ENCODE measurements at regions not wholly inside any gene's neighbourhood (a gene's known extent, or its start where the extent isn't known, plus 50 kb on each side); places are given as distances from the start of the nearest gene placed in this dataset.

GRCh38 chr1:189851806-189852367, 625.8 kb downstream of the BRINP3 start:
- Mint-ChIP-seq H3K9me3 (peaks cover 19% of the 10 kb centered on the region), H3K4me3 (no peak overlapping the region), H3K36me3 (peaks cover 2% of the 10 kb centered on the region), H3K4me1 (no peaks in the 10 kb centered on the region), H3K27me3 (no peaks in the 10 kb centered on the region), H3K27ac (no peak overlapping the region)
- no peak for DNase-seq

- Mint-ChIP-seq H3K36me3 (peaks cover 2% of the 10 kb centered on the region), H3K4me1 (no peaks in the 10 kb centered on the region), H3K27ac (no peak overlapping the region), H3K9me3 (peaks cover 20% of the 10 kb centered on the region), H3K4me3 (no peak overlapping the region), H3K27me3 (no peaks in the 10 kb centered on the region)
- DNase-seq, result peak; percentile 7
Measured at GRCh38 chr1:189859385-189859977, 618.2 kb downstream of the BRINP3 start.

GRCh38 chr1:189866606-189867005, 611.1 kb downstream of the BRINP3 start:
- DNase-seq, result no peak
- H3K36me3 Mint-ChIP-seq, result no peaks in the 10 kb centered on the region
- no peak overlapping the region for H3K4me3 Mint-ChIP-seq
- H3K27ac Mint-ChIP-seq, result no peak overlapping the region
- H3K27me3 Mint-ChIP-seq, result no peaks in the 10 kb centered on the region
- no peaks in the 10 kb centered on the region for H3K9me3 Mint-ChIP-seq
- H3K4me1 Mint-ChIP-seq, result no peaks in the 10 kb centered on the region

GRCh38 chr1:189868021-189868420, 609.6 kb downstream of the BRINP3 start:
- Mint-ChIP-seq H3K36me3 (no peaks in the 10 kb centered on the region), H3K9me3 (peaks cover 2% of the 10 kb centered on the region), H3K4me3 (no peak overlapping the region), H3K27me3 (no peaks in the 10 kb centered on the region), H3K27ac (no peak overlapping the region), H3K4me1 (no peaks in the 10 kb centered on the region)
- DNase-seq, result no peak

GRCh38 chr1:189874715-189875435, 602.8 kb downstream of the BRINP3 start:
- no peak for DNase-seq
- H3K4me3 Mint-ChIP-seq, result no peak overlapping the region
- H3K27ac Mint-ChIP-seq, result no peak overlapping the region
- no peaks in the 10 kb centered on the region for H3K36me3 Mint-ChIP-seq
- no peaks in the 10 kb centered on the region for H3K27me3 Mint-ChIP-seq
- no peaks in the 10 kb centered on the region for H3K4me1 Mint-ChIP-seq
- H3K9me3 Mint-ChIP-seq, result peaks cover 2% of the 10 kb centered on the region

- Mint-ChIP-seq H3K27me3 (no peaks in the 10 kb centered on the region), H3K4me1 (no peaks in the 10 kb centered on the region), H3K4me3 (no peak overlapping the region), H3K9me3 (peaks cover 5% of the 10 kb centered on the region), H3K36me3 (no peaks in the 10 kb centered on the region), H3K27ac (no peak overlapping the region)
- DNase-seq, result no peak
Measured at GRCh38 chr1:189880135-189880534, 597.5 kb downstream of the BRINP3 start.

- Mint-ChIP-seq H3K27me3 (no peaks in the 10 kb centered on the region), H3K9me3 (peaks cover 10% of the 10 kb centered on the region), H3K4me1 (no peaks in the 10 kb centered on the region), H3K27ac (no peak overlapping the region), H3K36me3 (no peaks in the 10 kb centered on the region), H3K4me3 (no peak overlapping the region)
- DNase-seq, result no peak
Measured at GRCh38 chr1:189899686-189900425, 577.8 kb downstream of the BRINP3 start.

GRCh38 chr1:189904509-189904908, 573.2 kb downstream of the BRINP3 start:
- no peak for DNase-seq
- Mint-ChIP-seq H3K27ac (no peak overlapping the region), H3K4me3 (no peak overlapping the region), H3K9me3 (peaks cover 11% of the 10 kb centered on the region), H3K4me1 (no peaks in the 10 kb centered on the region), H3K27me3 (no peaks in the 10 kb centered on the region), H3K36me3 (no peaks in the 10 kb centered on the region)

- peaks cover 16% of the 10 kb centered on the region for H3K9me3 Mint-ChIP-seq
- no peak overlapping the region for H3K27ac Mint-ChIP-seq
- no peaks in the 10 kb centered on the region for H3K36me3 Mint-ChIP-seq
- no peaks in the 10 kb centered on the region for H3K4me1 Mint-ChIP-seq
- no peak for DNase-seq
- no peak overlapping the region for H3K4me3 Mint-ChIP-seq
- H3K27me3 Mint-ChIP-seq, result no peaks in the 10 kb centered on the region
Measured at GRCh38 chr1:189908113-189908512, 569.6 kb downstream of the BRINP3 start.

GRCh38 chr1:189921613-189922012, 556.1 kb downstream of the BRINP3 start:
- H3K4me3 Mint-ChIP-seq, result no peak overlapping the region
- no peaks in the 10 kb centered on the region for H3K36me3 Mint-ChIP-seq
- no peak overlapping the region for H3K27ac Mint-ChIP-seq
- H3K9me3 Mint-ChIP-seq, result peaks cover 22% of the 10 kb centered on the region
- DNase-seq, result no peak
- no peaks in the 10 kb centered on the region for H3K4me1 Mint-ChIP-seq
- no peaks in the 10 kb centered on the region for H3K27me3 Mint-ChIP-seq

GRCh38 chr1:189927641-189928040, 550.0 kb downstream of the BRINP3 start:
- no peaks in the 10 kb centered on the region for H3K36me3 Mint-ChIP-seq
- no peak overlapping the region for H3K4me3 Mint-ChIP-seq
- H3K4me1 Mint-ChIP-seq, result no peaks in the 10 kb centered on the region
- no peak overlapping the region for H3K27ac Mint-ChIP-seq
- no peaks in the 10 kb centered on the region for H3K27me3 Mint-ChIP-seq
- DNase-seq, result no peak
- H3K9me3 Mint-ChIP-seq, result peaks cover 12% of the 10 kb centered on the region

- no peak for DNase-seq
- H3K4me3 Mint-ChIP-seq, result no peak overlapping the region
- H3K36me3 Mint-ChIP-seq, result no peaks in the 10 kb centered on the region
- H3K9me3 Mint-ChIP-seq, result peaks cover 15% of the 10 kb centered on the region
- H3K27me3 Mint-ChIP-seq, result no peaks in the 10 kb centered on the region
- H3K27ac Mint-ChIP-seq, result no peak overlapping the region
- H3K4me1 Mint-ChIP-seq, result no peaks in the 10 kb centered on the region
Measured at GRCh38 chr1:189929501-189930099, 548.1 kb downstream of the BRINP3 start.

- H3K36me3 Mint-ChIP-seq, result no peaks in the 10 kb centered on the region
- H3K27me3 Mint-ChIP-seq, result no peaks in the 10 kb centered on the region
- no peak for DNase-seq
- H3K9me3 Mint-ChIP-seq, result peaks cover 9% of the 10 kb centered on the region
- no peak overlapping the region for H3K27ac Mint-ChIP-seq
- no peak overlapping the region for H3K4me3 Mint-ChIP-seq
- H3K4me1 Mint-ChIP-seq, result no peaks in the 10 kb centered on the region
Measured at GRCh38 chr1:189936861-189937260, 540.8 kb downstream of the BRINP3 start.

GRCh38 chr1:189939967-189940366, 537.7 kb downstream of the BRINP3 start:
- H3K9me3 Mint-ChIP-seq, result peaks cover 5% of the 10 kb centered on the region
- no peak for DNase-seq
- H3K36me3 Mint-ChIP-seq, result no peaks in the 10 kb centered on the region
- H3K27ac Mint-ChIP-seq, result no peak overlapping the region
- H3K4me3 Mint-ChIP-seq, result no peak overlapping the region
- no peaks in the 10 kb centered on the region for H3K27me3 Mint-ChIP-seq
- H3K4me1 Mint-ChIP-seq, result no peaks in the 10 kb centered on the region

- H3K4me3 Mint-ChIP-seq, result no peak overlapping the region
- peaks cover 7% of the 10 kb centered on the region for H3K9me3 Mint-ChIP-seq
- H3K4me1 Mint-ChIP-seq, result no peaks in the 10 kb centered on the region
- H3K27me3 Mint-ChIP-seq, result no peaks in the 10 kb centered on the region
- H3K27ac Mint-ChIP-seq, result no peak overlapping the region
- no peak for DNase-seq
- H3K36me3 Mint-ChIP-seq, result no peaks in the 10 kb centered on the region
Measured at GRCh38 chr1:189941922-189942321, 535.7 kb downstream of the BRINP3 start.

All from activated naive CD8-positive, alpha-beta T cell treated with anti-CD3 and anti-CD28 coated beads for 36 hours (primary cell).